GM15510 (cell line): ENCODE measurements at regions not wholly inside any gene's neighbourhood (a gene's known extent, or its start where the extent isn't known, plus 50 kb on each side); places are given as distances from the start of the nearest gene placed in this dataset.

ENCODE experiments used
- POLR2A ChIP-seq: IDR thresholded peaks from 3 replicates; pipeline ENCODE4 v1.6.1; 2011; ENCODE audit warnings: borderline replicate concordance; ENCODE audit not compliant: insufficient read length; ENCODE audit errors: extremely low read depth

DNA sequence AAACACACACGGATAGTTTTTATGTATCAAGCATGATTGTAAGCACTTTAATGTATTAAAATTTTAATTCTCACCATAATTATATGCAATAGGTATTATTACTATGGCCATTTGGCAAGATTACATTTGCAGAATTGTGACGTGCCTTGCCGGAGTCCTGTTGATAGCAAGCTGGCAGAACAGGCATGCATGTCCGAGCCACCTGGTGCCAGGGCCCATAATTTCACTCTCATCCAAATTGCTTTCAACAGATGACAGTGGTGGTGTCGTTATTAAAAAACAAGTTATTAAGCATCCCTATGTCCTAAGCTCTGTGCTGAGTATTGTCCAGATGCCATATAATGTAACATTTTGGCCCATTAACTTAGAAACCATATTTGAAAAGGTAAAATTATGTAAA lies 374.3 kb downstream of the FOXO1 start:
- TF ChIP-seq POLR2A, result no peak

- no peak for TF ChIP-seq POLR2A
Observed at GRCh38 chr13:40292536-40292935, 373.9 kb downstream of the FOXO1 start.

DNA sequence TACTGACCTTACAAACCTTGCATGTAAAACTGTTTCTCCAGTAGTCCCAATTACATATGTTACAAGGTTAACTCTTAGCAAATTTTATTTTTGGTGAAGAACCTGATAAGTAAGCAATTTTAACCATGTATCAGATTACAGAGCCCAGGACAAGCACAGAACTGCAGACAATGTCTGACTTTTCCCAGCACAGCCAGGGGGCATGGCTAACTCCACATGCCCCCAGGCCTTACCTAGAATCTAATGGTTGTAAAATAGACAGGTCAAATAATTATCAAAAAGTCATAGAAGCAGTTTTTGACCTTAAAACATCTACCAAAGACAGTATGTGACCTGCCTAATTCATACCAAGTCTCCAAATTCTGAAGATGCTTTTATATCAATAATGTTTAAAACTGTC lies 364.1 kb downstream of the FOXO1 start:
- no peak for TF ChIP-seq POLR2A

DNA sequence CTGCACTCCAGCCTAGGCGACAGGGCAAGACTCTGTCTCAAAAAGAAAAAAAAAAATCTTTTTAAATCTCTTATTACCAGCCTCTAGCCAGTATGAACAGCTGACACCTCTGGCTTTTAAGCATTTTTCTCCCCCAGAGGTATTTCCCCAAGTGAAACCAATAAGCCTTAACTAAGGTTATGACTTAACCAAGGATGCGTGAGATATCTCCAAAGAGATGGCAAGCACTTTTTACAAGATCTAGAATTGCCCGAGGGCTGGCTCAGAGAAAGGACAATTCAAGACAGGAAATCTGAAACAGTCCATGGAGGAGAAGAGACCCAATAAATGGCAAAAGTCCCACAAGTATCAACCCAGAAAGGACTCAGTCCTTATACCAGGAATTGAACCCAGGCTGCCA lies 362.1 kb downstream of the FOXO1 start:
- TF ChIP-seq POLR2A, result no peak

- TF ChIP-seq POLR2A, result no peak
Observed at GRCh38 chr13:40306817-40307216, 359.6 kb downstream of the FOXO1 start.

- TF ChIP-seq POLR2A, result no peak
Observed at GRCh38 chr13:40309881-40310280, 356.6 kb downstream of the FOXO1 start.

- no peak for TF ChIP-seq POLR2A
Observed at GRCh38 chr13:40311356-40312101, 354.9 kb downstream of the FOXO1 start.

GRCh38 chr13:40313269-40314200 lies 352.9 kb downstream of the FOXO1 start:
- no peak for TF ChIP-seq POLR2A

DNA sequence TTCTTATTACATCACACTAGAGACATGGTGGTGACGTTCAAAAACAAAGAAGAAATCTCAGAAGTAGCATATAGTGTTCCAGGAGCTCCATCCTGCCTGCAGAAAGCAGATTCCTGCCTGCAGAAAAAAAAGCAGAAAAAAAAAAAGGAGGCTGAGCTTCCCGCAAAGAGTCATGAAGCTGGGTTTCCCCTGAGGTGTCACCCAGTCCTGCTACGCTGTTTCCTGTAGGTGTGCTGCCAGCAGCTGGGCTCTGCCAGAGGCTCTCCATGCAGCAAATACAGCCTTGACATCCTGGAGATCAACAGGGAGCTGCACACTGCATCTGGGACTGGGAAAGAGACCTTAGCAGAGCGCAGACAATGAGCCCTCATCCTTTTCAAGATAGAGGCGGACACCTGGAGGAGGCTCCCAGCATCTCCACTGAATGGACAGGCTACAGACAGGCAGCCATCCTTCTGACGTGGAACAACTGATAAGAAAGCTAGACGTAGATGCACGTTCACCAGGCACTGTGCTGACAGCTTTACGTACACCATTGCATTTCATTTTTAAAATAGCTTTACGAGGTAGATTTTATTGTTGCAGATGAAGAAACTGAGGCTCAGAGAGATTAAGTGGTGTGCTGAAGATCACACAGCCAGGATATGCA lies 350.9 kb downstream of the FOXO1 start:
- no peak for TF ChIP-seq POLR2A

DNA sequence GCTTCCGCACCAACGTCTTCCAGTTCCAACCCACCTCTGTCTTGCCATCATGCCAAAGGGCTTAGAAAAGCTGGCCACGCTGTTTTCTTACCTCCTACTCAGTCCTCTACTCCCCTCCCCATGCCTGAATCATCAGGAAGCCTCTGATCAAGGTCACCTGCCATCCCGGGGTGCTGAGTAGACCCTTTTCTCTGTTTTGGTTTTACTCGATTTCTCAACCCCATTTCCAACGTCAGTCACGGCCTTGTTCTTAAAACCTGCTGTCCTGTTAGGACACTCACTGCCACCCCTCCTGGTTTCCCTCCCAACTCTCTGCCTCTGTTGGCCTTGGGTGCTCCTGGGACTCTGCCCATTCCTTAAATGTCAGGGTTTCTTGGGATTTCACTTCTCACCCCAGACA lies 350.1 kb downstream of the FOXO1 start:
- no peak for TF ChIP-seq POLR2A

DNA sequence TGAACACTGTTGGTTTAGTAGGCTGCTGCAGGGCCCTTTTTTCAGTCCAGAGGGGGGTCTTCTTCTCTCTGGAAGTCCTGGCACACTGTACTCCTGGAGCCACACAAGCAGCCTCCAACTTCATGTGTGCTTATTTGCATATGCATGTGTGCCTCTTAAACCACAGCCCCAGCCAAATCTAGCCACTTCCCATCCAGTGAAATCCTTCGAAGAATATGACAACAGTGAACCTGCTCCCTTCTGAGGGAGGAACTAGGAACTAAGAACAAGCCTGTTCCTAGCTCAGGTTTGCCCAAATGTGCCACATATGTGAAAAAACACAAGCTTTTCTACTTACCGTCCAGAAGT lies 348.5 kb downstream of the FOXO1 start:
- no peak for TF ChIP-seq POLR2A

GRCh38 chr13:40318366-40318765 lies 348.1 kb downstream of the FOXO1 start:
- no peak for TF ChIP-seq POLR2A

DNA sequence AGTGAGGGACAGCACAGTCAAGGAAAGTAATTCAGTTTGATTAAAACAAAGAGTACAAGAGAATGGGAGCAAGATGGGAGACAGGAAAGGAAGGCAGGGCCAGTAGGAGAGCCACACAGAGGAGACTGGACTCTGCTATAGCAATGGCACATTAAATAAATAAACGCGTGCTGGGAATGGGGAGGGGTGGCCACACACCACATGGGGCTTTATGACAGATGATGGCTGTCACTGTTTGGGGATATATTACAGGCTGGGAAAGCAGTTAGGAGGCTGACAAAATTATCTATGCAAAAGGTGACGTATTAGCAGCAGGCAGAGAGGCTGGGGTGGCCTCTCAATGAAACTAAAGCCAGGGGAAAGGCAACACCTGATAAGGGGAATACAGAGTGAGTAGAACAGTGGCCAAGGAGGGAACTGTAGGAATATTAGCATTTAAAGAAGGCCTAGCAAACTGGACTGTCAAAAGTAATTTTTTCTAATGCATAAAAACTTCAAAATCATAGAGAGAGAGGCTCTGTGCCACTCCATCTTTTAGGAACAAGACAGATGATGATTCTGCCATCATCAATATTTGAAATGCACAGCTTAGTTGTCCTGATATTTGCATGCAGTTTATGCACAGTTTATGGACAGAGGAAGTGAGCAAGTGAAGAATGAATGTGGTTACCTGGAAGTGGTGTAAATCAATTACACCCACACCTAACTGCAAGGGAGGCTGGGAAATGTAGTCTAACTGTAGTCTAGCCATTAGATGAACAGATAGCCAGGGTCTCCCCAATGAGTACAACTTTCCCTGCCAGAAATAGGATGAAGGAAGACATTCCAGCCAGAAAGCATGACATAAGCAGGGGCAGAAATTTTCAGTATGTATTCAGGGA lies 346.5 kb downstream of the FOXO1 start:
- TF ChIP-seq POLR2A, result no peak

GRCh38 chr13:40328091-40328490 lies 338.4 kb downstream of the FOXO1 start:
- no peak for TF ChIP-seq POLR2A
